ENCODE measurements at regions not wholly inside any gene's neighbourhood (a gene's known extent, or its start where the extent isn't known, plus 50 kb on each side); places are given as distances from the start of the nearest gene placed in this dataset.

DNA sequence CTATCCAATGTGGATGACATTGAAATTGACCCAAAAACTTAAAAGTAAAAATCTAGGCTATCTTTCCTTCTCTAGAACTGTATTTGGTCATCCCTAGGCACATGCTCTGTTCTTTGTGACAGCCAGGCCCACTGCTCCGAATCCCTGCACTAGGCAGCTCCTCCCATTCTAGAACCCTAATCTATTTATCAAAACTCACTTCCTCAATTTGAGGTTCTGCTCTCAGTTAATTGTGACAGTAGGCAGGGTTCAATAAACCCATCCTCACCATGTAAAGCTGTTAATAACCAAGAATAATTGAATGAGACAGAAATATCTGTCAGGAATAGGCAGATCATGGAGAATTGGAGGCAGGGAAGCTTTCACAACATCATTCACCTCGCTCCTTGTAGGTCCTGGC lies 51.9 kb upstream of the IRF2 start:
- DNase-seq (ENCODE audit: low read depth, low spot score): no peak
- no peak overlapping the region for H3K27ac ChIP-seq (ENCODE audit: low read depth, low read length)
- POLR2A ChIA-PET: no interaction called here
- CTCF ChIA-PET: interaction anchor here (1.3 kb wide), 1 partner anchor 262 kb away, joined by 4 read pairs; no protein-coding TSS in a partner anchor
- no peaks in the 10 kb centered on the region; the same call in 1 of the 2 replicates for H3K9me3 ChIP-seq (ENCODE audit: control insufficient read depth, insufficient read depth, low read length)
- H3K27me3 ChIP-seq (ENCODE audit: control insufficient read depth, insufficient read depth, low read length): no peaks in the 10 kb centered on the region
- TF ChIP-seq, protein P1, sequence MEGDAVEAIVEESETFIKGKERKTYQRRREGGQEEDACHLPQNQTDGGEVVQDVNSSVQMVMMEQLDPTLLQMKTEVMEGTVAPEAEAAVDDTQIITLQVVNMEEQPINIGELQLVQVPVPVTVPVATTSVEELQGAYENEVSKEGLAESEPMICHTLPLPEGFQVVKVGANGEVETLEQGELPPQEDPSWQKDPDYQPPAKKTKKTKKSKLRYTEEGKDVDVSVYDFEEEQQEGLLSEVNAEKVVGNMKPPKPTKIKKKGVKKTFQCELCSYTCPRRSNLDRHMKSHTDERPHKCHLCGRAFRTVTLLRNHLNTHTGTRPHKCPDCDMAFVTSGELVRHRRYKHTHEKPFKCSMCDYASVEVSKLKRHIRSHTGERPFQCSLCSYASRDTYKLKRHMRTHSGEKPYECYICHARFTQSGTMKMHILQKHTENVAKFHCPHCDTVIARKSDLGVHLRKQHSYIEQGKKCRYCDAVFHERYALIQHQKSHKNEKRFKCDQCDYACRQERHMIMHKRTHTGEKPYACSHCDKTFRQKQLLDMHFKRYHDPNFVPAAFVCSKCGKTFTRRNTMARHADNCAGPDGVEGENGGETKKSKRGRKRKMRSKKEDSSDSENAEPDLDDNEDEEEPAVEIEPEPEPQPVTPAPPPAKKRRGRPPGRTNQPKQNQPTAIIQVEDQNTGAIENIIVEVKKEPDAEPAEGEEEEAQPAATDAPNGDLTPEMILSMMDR (IDR thresholded peaks at IDR 0.05; ENCODE audit: low read depth, low read length): no peak
- no peak overlapping the region for H3K4me3 ChIP-seq (ENCODE audit: low read depth, low read length)

Measured in AG04450 (cell line).